ENCODE measurements at regions not wholly inside any gene's neighbourhood (a gene's known extent, or its start where the extent isn't known, plus 50 kb on each side); places are given as distances from the start of the nearest gene placed in this dataset.

GRCh38 chr14:98741523-98741922 lies 530.5 kb downstream of the BCL11B start:
- H3K27ac ChIP-seq (ENCODE audit: low read depth, low read length): no peak overlapping the region
- Mint-ChIP-seq H3K9me3 (ENCODE audit: unreplicated experiment) (peaks cover 11% of the 10 kb centered on the region), H3K27me3 (ENCODE audit: low read depth, unreplicated experiment) (peaks cover 12% of the 10 kb centered on the region), H3K4me1 (ENCODE audit: low read depth, unreplicated experiment) (no peaks in the 10 kb centered on the region), H3K27ac (ENCODE audit: unreplicated experiment) (no peak overlapping the region), H3K36me3 (ENCODE audit: low read depth, unreplicated experiment) (peaks cover 2% of the 10 kb centered on the region), H3K4me3 (ENCODE audit: unreplicated experiment) (no peak overlapping the region)
- no peaks in the 10 kb centered on the region for H3K4me1 ChIP-seq (ENCODE audit: insufficient read depth, low read length)
- H4K20me1 ChIP-seq (ENCODE audit: insufficient read depth, low read length): no peaks in the 10 kb centered on the region
- H3K4me2 ChIP-seq (ENCODE audit: low read length): no peak overlapping the region
- TF ChIP-seq CTCF (IDR thresholded peaks at IDR 0.05; ENCODE audit: insufficient read depth, low read depth, low read length) (no peak), EZH2 (IDR thresholded peaks at IDR 0.05; ENCODE audit: insufficient read depth, low read length) (no peak)
- H3K9me3 ChIP-seq (ENCODE audit: insufficient read depth, low read depth, low read length): no peaks in the 10 kb centered on the region
- no peak overlapping the region for H3K9ac ChIP-seq (ENCODE audit: low read length)
- no peaks in the 10 kb centered on the region for H3K79me2 ChIP-seq (ENCODE audit: insufficient read depth, low read length)
- no peaks in the 10 kb centered on the region for H3K36me3 ChIP-seq (ENCODE audit: insufficient read depth, low read length)
- FAIRE-seq (no peak), DNase-seq (ENCODE audit: low read depth) (no peak)
- no peak overlapping the region for H3K4me3 ChIP-seq (ENCODE audit: insufficient read depth, low read depth, low read length)
- H2AFZ ChIP-seq (ENCODE audit: low read depth, low read length): no peak overlapping the region
- H3K27me3 ChIP-seq (ENCODE audit: insufficient read depth, low read length): no peaks in the 10 kb centered on the region

GRCh38 chr14:98742001-98742400 lies 530.0 kb downstream of the BCL11B start:
- Mint-ChIP-seq H3K4me3 (ENCODE audit: unreplicated experiment) (no peak overlapping the region), H3K36me3 (ENCODE audit: low read depth, unreplicated experiment) (no peaks in the 10 kb centered on the region), H3K9me3 (ENCODE audit: unreplicated experiment) (peaks cover 11% of the 10 kb centered on the region), H3K27me3 (ENCODE audit: low read depth, unreplicated experiment) (peaks cover 12% of the 10 kb centered on the region), H3K4me1 (ENCODE audit: low read depth, unreplicated experiment) (no peaks in the 10 kb centered on the region), H3K27ac (ENCODE audit: unreplicated experiment) (no peak overlapping the region)
- no peak overlapping the region for H3K4me2 ChIP-seq (ENCODE audit: low read length)
- H3K9ac ChIP-seq (ENCODE audit: low read length): no peak overlapping the region
- H3K79me2 ChIP-seq (ENCODE audit: insufficient read depth, low read length): no peaks in the 10 kb centered on the region
- FAIRE-seq: no peak
- H4K20me1 ChIP-seq (ENCODE audit: insufficient read depth, low read length): no peaks in the 10 kb centered on the region
- no peaks in the 10 kb centered on the region for H3K9me3 ChIP-seq (ENCODE audit: insufficient read depth, low read depth, low read length)
- no peaks in the 10 kb centered on the region for H3K4me1 ChIP-seq (ENCODE audit: insufficient read depth, low read length)
- H3K27me3 ChIP-seq (ENCODE audit: insufficient read depth, low read length): no peaks in the 10 kb centered on the region
- no peak for DNase-seq (ENCODE audit: low read depth)
- H3K27ac ChIP-seq (ENCODE audit: low read depth, low read length): no peak overlapping the region
- H2AFZ ChIP-seq (ENCODE audit: low read depth, low read length): no peak overlapping the region
- TF ChIP-seq CTCF (IDR thresholded peaks at IDR 0.05; ENCODE audit: insufficient read depth, low read depth, low read length) (no peak), EZH2 (IDR thresholded peaks at IDR 0.05; ENCODE audit: insufficient read depth, low read length) (no peak)
- H3K4me3 ChIP-seq (ENCODE audit: insufficient read depth, low read depth, low read length): no peak overlapping the region
- no peaks in the 10 kb centered on the region for H3K36me3 ChIP-seq (ENCODE audit: insufficient read depth, low read length)

GRCh38 chr14:98743536-98743935 lies 528.5 kb downstream of the BCL11B start:
- Histone ChIP-seq H2AFZ (ENCODE audit: low read depth, low read length) (no peak overlapping the region), H3K79me2 (ENCODE audit: insufficient read depth, low read length) (no peaks in the 10 kb centered on the region), H3K36me3 (ENCODE audit: insufficient read depth, low read length) (no peaks in the 10 kb centered on the region), H3K9ac (ENCODE audit: low read length) (no peak overlapping the region), H3K4me2 (ENCODE audit: low read length) (no peak overlapping the region), H3K27me3 (ENCODE audit: insufficient read depth, low read length) (no peaks in the 10 kb centered on the region), H3K9me3 (ENCODE audit: insufficient read depth, low read depth, low read length) (no peaks in the 10 kb centered on the region), H4K20me1 (ENCODE audit: insufficient read depth, low read length) (no peaks in the 10 kb centered on the region), H3K4me1 (ENCODE audit: insufficient read depth, low read length) (no peaks in the 10 kb centered on the region), H3K4me3 (ENCODE audit: insufficient read depth, low read depth, low read length) (no peak overlapping the region), H3K27ac (ENCODE audit: low read depth, low read length) (no peak overlapping the region)
- Mint-ChIP-seq H3K27me3 (ENCODE audit: low read depth, unreplicated experiment) (peaks cover 9% of the 10 kb centered on the region), H3K4me1 (ENCODE audit: low read depth, unreplicated experiment) (no peaks in the 10 kb centered on the region), H3K27ac (ENCODE audit: unreplicated experiment) (no peak overlapping the region), H3K36me3 (ENCODE audit: low read depth, unreplicated experiment) (no peaks in the 10 kb centered on the region), H3K9me3 (ENCODE audit: unreplicated experiment) (peaks cover 5% of the 10 kb centered on the region), H3K4me3 (ENCODE audit: unreplicated experiment) (no peak overlapping the region)
- FAIRE-seq: no peak
- TF ChIP-seq EZH2 (IDR thresholded peaks at IDR 0.05; ENCODE audit: insufficient read depth, low read length): no peak
- TF ChIP-seq CTCF (IDR thresholded peaks at IDR 0.05; ENCODE audit: insufficient read depth, low read depth, low read length): no peak
- no peak for DNase-seq (ENCODE audit: low read depth)

Measured in astrocyte (in vitro differentiated cells and primary cell).